ENCODE measurements at regions not wholly inside any gene's neighbourhood (a gene's known extent, or its start where the extent isn't known, plus 50 kb on each side); places are given as distances from the start of the nearest gene placed in this dataset.
"Not testable (repeated sequence)": the region's sequence is repeated elsewhere in the genome, so short reads cannot be mapped to it uniquely, and the experiment has no call there.

GRCh38 chr2:133894429-133894828, 326.2 kb upstream of the NCKAP5 start:
- intact Hi-C loops (cut with micrococcal nuclease), result no loop called here
- Mint-ChIP-seq H3K4me3 (no peak overlapping the region), H3K27me3 (peaks cover 0 to 10% (median 7%) of the 10 kb centered on the region in 5 donors), H3K4me1 (no peaks in the 10 kb centered on the region), H3K27ac (no peak overlapping the region), H3K36me3 (no peaks in the 10 kb centered on the region), H3K9me3 (peaks cover 0 to 11% (median 7%) of the 10 kb centered on the region in 11 donors)
- ATAC-seq (no peak), DNase-seq (no peak)
- Histone ChIP-seq H3K4me1 (ENCODE audit: control insufficient read depth in 2 of 2, insufficient read depth in 2 of 2, low read length in 2 of 2) (no peaks in the 10 kb centered on the region), H3K9me3 (ENCODE audit: control insufficient read depth in 2 of 3, low read length in 3 of 3) (no peaks in the 10 kb centered on the region), H3K4me3 (ENCODE audit: low read length) (no peak overlapping the region), H3K36me3 (ENCODE audit: control insufficient read depth in 2 of 3, insufficient read depth in 3 of 3, low read length in 3 of 3) (no peaks in the 10 kb centered on the region), H3K27me3 (ENCODE audit: control insufficient read depth in 2 of 2, insufficient read depth in 2 of 2, low read length in 2 of 2) (no peaks in the 10 kb centered on the region), H3K27ac (ENCODE audit: low read depth, low read length) (no peak overlapping the region)
- POLR2A ChIA-PET, result no interaction called here
- CTCF ChIA-PET, result no interaction called here

GRCh38 chr2:133897838-133898237, 329.6 kb upstream of the NCKAP5 start:
- H3K36me3 Mint-ChIP-seq; H3K4me3 Mint-ChIP-seq; H3K27ac Mint-ChIP-seq; intact Hi-C loops (cut with micrococcal nuclease); H3K4me1 Mint-ChIP-seq; ATAC-seq; H3K27ac ChIP-seq (ENCODE audit: low read depth, low read length); H3K4me1 ChIP-seq (ENCODE audit: control insufficient read depth in 2 of 2, insufficient read depth in 2 of 2, low read length in 2 of 2); CTCF ChIA-PET; H3K27me3 ChIP-seq (ENCODE audit: control insufficient read depth in 2 of 2, insufficient read depth in 2 of 2, low read length in 2 of 2); H3K9me3 ChIP-seq (ENCODE audit: control insufficient read depth in 2 of 3, low read length in 3 of 3); H3K36me3 ChIP-seq (ENCODE audit: control insufficient read depth in 2 of 3, insufficient read depth in 3 of 3, low read length in 3 of 3); POLR2A ChIA-PET; H3K4me3 ChIP-seq (ENCODE audit: low read length); DNase-seq: not testable (repeated sequence)
- Mint-ChIP-seq H3K27me3 (peaks cover 12 to 29% (median 15%) of the 10 kb centered on the region in 5 donors), H3K9me3 (peaks cover 0 to 11% (median 7%) of the 10 kb centered on the region in 11 donors)

DNA sequence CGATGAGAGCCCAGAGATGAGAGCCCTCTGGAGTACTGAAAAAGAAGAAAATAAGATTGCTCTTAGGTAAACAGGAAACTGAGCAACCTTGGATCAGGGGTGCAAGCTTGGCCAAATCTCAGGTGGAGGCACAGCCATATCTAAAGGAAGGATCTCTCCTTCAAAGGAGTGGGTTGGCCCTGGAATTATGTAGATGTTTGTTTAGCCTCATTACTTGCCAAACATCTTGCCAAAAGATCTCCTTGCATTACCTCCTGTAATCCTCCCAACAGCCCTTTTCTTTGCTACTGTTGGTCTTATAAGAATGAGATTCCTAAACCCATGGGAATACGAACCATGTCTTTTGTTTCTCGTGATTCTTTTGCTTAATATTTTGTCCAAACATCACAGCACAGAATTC, 332.6 kb upstream of the NCKAP5 start:
- H3K9me3 Mint-ChIP-seq, result peaks cover 0 to 5% (median 0%) of the 10 kb centered on the region in 11 donors
- H3K27ac Mint-ChIP-seq, result no peak overlapping the region
- CTCF ChIA-PET, result no interaction called here
- intact Hi-C loops (cut with micrococcal nuclease), result no loop called here
- H3K36me3 Mint-ChIP-seq, result no peaks in the 10 kb centered on the region
- Histone ChIP-seq H3K36me3 (ENCODE audit: control insufficient read depth in 2 of 3, insufficient read depth in 3 of 3, low read length in 3 of 3) (no peaks in the 10 kb centered on the region), H3K27me3 (ENCODE audit: control insufficient read depth in 2 of 2, insufficient read depth in 2 of 2, low read length in 2 of 2) (no peaks in the 10 kb centered on the region), H3K27ac (ENCODE audit: low read depth, low read length) (no peak overlapping the region), H3K4me3 (ENCODE audit: low read length) (no peak overlapping the region), H3K9me3 (ENCODE audit: control insufficient read depth in 2 of 3, low read length in 3 of 3) (no peaks in the 10 kb centered on the region), H3K4me1 (ENCODE audit: control insufficient read depth in 2 of 2, insufficient read depth in 2 of 2, low read length in 2 of 2) (no peaks in the 10 kb centered on the region)
- ATAC-seq, result no peak
- DNase-seq, result no peak
- peaks cover 5 to 31% (median 21%) of the 10 kb centered on the region in 5 donors for H3K27me3 Mint-ChIP-seq
- H3K4me1 Mint-ChIP-seq, result no peaks in the 10 kb centered on the region
- POLR2A ChIA-PET, result no interaction called here
- H3K4me3 Mint-ChIP-seq, result no peak overlapping the region

GRCh38 chr2:133906396-133906795, 338.1 kb upstream of the NCKAP5 start:
- ChIA-PET POLR2A (no interaction called here), CTCF (no interaction called here)
- ATAC-seq, result no peak

GRCh38 chr2:133906926-133907325, 338.7 kb upstream of the NCKAP5 start:
- H3K4me3 Mint-ChIP-seq, result no peak overlapping the region
- CTCF ChIA-PET, result no interaction called here
- POLR2A ChIA-PET, result no interaction called here
- H3K4me1 ChIP-seq (ENCODE audit: control insufficient read depth in 2 of 2, insufficient read depth in 2 of 2, low read length in 2 of 2), result no peaks in the 10 kb centered on the region
- ATAC-seq (no peak), DNase-seq (no peak)
- H3K27me3 ChIP-seq (ENCODE audit: control insufficient read depth in 2 of 2, insufficient read depth in 2 of 2, low read length in 2 of 2), result no peaks in the 10 kb centered on the region
- no peaks in the 10 kb centered on the region for H3K36me3 ChIP-seq (ENCODE audit: control insufficient read depth in 2 of 3, insufficient read depth in 3 of 3, low read length in 3 of 3)
- no peaks in the 10 kb centered on the region for H3K9me3 ChIP-seq (ENCODE audit: control insufficient read depth in 2 of 3, low read length in 3 of 3)
- H3K36me3 Mint-ChIP-seq, result peaks cover 0 to 4% (median 0%) of the 10 kb centered on the region in 5 donors
- intact Hi-C loops (cut with micrococcal nuclease), result no loop called here
- H3K4me3 ChIP-seq (ENCODE audit: low read length), result no peak overlapping the region
- H3K9me3 Mint-ChIP-seq, result peaks cover 0 to 14% (median 6%) of the 10 kb centered on the region in 11 donors
- no peaks in the 10 kb centered on the region for H3K4me1 Mint-ChIP-seq
- H3K27ac Mint-ChIP-seq, result no peak overlapping the region
- H3K27me3 Mint-ChIP-seq, result peaks cover 4 to 41% (median 29%) of the 10 kb centered on the region in 5 donors
- H3K27ac ChIP-seq (ENCODE audit: low read depth, low read length), result no peak overlapping the region

More at GRCh38 chr2:133906396-133906795, 338.1 kb upstream of the NCKAP5 start:
- no peak for DNase-seq
- peaks cover 0 to 4% (median 0%) of the 10 kb centered on the region in 5 donors for H3K36me3 Mint-ChIP-seq
- no peak overlapping the region for H3K4me3 Mint-ChIP-seq
- no peaks in the 10 kb centered on the region for H3K4me1 Mint-ChIP-seq
- no peak overlapping the region for H3K27ac Mint-ChIP-seq
- peaks cover 0 to 14% (median 6%) of the 10 kb centered on the region in 11 donors for H3K9me3 Mint-ChIP-seq
- H3K36me3 ChIP-seq (ENCODE audit: control insufficient read depth in 2 of 3, insufficient read depth in 3 of 3, low read length in 3 of 3), result no peaks in the 10 kb centered on the region
- peaks cover 4 to 45% (median 29%) of the 10 kb centered on the region in 5 donors for H3K27me3 Mint-ChIP-seq
- H3K4me1 ChIP-seq (ENCODE audit: control insufficient read depth in 2 of 2, insufficient read depth in 2 of 2, low read length in 2 of 2), result no peaks in the 10 kb centered on the region
- H3K9me3 ChIP-seq (ENCODE audit: control insufficient read depth in 2 of 3, low read length in 3 of 3), result no peaks in the 10 kb centered on the region
- no peak overlapping the region for H3K27ac ChIP-seq (ENCODE audit: low read depth, low read length)
- intact Hi-C loops (cut with micrococcal nuclease), result no loop called here
- no peak overlapping the region for H3K4me3 ChIP-seq (ENCODE audit: low read length)
- no peaks in the 10 kb centered on the region for H3K27me3 ChIP-seq (ENCODE audit: control insufficient read depth in 2 of 2, insufficient read depth in 2 of 2, low read length in 2 of 2)

- intact Hi-C loops (cut with micrococcal nuclease), result no loop called here
- ATAC-seq, result no peak
- no peak overlapping the region for H3K4me3 Mint-ChIP-seq
Observed at GRCh38 chr2:133908171-133908570, 339.9 kb upstream of the NCKAP5 start.

GRCh38 chr2:133918141-133918540, 335.7 kb upstream of the MGAT5 start:
- ChIA-PET CTCF (no interaction called here), POLR2A (no interaction called here)
- no peak overlapping the region for H3K27ac Mint-ChIP-seq
- ATAC-seq (no peak), DNase-seq (no peak)
- peaks cover 0 to 7% (median 0%) of the 10 kb centered on the region in 11 donors for H3K9me3 Mint-ChIP-seq
- intact Hi-C loops (cut with micrococcal nuclease), result no loop called here
- H3K27me3 Mint-ChIP-seq, result peaks cover 0 to 19% (median 8%) of the 10 kb centered on the region in 5 donors
- Histone ChIP-seq H3K27me3 (ENCODE audit: control insufficient read depth in 2 of 2, insufficient read depth in 2 of 2, low read length in 2 of 2) (no peaks in the 10 kb centered on the region), H3K27ac (ENCODE audit: low read depth, low read length) (no peak overlapping the region), H3K9me3 (ENCODE audit: control insufficient read depth in 2 of 3, low read length in 3 of 3) (no peaks in the 10 kb centered on the region), H3K4me1 (ENCODE audit: control insufficient read depth in 2 of 2, insufficient read depth in 2 of 2, low read length in 2 of 2) (no peaks in the 10 kb centered on the region), H3K4me3 (ENCODE audit: low read length) (no peak overlapping the region), H3K36me3 (ENCODE audit: control insufficient read depth in 2 of 3, insufficient read depth in 3 of 3, low read length in 3 of 3) (no peaks in the 10 kb centered on the region)
- no peak overlapping the region for H3K4me3 Mint-ChIP-seq
- H3K4me1 Mint-ChIP-seq, result no peaks in the 10 kb centered on the region
- no peaks in the 10 kb centered on the region for H3K36me3 Mint-ChIP-seq

More at GRCh38 chr2:133908171-133908570, 339.9 kb upstream of the NCKAP5 start:
- Mint-ChIP-seq H3K9me3 (peaks cover 0 to 14% (median 6%) of the 10 kb centered on the region in 11 donors), H3K27me3 (peaks cover 1 to 30% (median 21%) of the 10 kb centered on the region in 5 donors), H3K36me3 (peaks cover 0 to 4% (median 0%) of the 10 kb centered on the region in 5 donors), H3K27ac (no peak overlapping the region), H3K4me1 (no peaks in the 10 kb centered on the region)
- Histone ChIP-seq H3K4me1 (ENCODE audit: control insufficient read depth in 2 of 2, insufficient read depth in 2 of 2, low read length in 2 of 2) (no peaks in the 10 kb centered on the region), H3K4me3 (ENCODE audit: low read length) (no peak overlapping the region), H3K27ac (ENCODE audit: low read depth, low read length) (no peak overlapping the region), H3K27me3 (ENCODE audit: control insufficient read depth in 2 of 2, insufficient read depth in 2 of 2, low read length in 2 of 2) (no peaks in the 10 kb centered on the region), H3K36me3 (ENCODE audit: control insufficient read depth in 2 of 3, insufficient read depth in 3 of 3, low read length in 3 of 3) (no peaks in the 10 kb centered on the region), H3K9me3 (ENCODE audit: control insufficient read depth in 2 of 3, low read length in 3 of 3) (no peaks in the 10 kb centered on the region)
- DNase-seq, result no peak
- ChIA-PET CTCF (no interaction called here), POLR2A (no interaction called here)
